Colonic mucosa (tissue), 4 donors: ENCODE measurements at regions not wholly inside any gene's neighbourhood (a gene's known extent, or its start where the extent isn't known, plus 50 kb on each side); places are given as distances from the start of the nearest gene placed in this dataset.

ENCODE experiments used
- DNase-seq: peaks from one replicate; pipeline ENCODE4 v3.0.0-alpha.2; 2020
- H3K27ac ChIP-seq: fragments of 200-600 bp; one replicate; pipeline ENCODE4 v1.8.0; 2021
- H3K27me3 ChIP-seq: fragments of 200-600 bp; one replicate; pipeline ENCODE4 v1.8.0; 2021
- H3K36me3 ChIP-seq: fragments of 200-600 bp; one replicate; pipeline ENCODE4 v1.8.0; 2021
- H3K4me1 ChIP-seq: fragments of 200-600 bp; one replicate; pipeline ENCODE4 v1.8.0; 2021; ENCODE audit warnings: mild to moderate bottlenecking
- H3K4me3 ChIP-seq: fragments of 200-600 bp; one replicate; pipeline ENCODE4 v1.8.0; 2021
- H3K9ac ChIP-seq, 2 donors: one replicate each; pipeline ENCODE4 v1.7.0; 2013; ENCODE audit warnings: control low read depth in 2 of 2, low read depth in 2 of 2, low read length in 2 of 2
- H3K9me3 ChIP-seq: fragments of 200-600 bp; one replicate; pipeline ENCODE4 v1.8.0; 2021
- CTCF ChIP-seq: fragments of 200-600 bp; IDR thresholded peaks from one replicate; pipeline ENCODE4 v1.8.0; 2022; ENCODE audit warnings: antibody characterized with exemption, mild to moderate bottlenecking
- intact Hi-C: fragments of 100-400 bp; cut with DNase I; formaldehyde crosslinking; loops from one replicate; pipeline ENCODE4 v1.14.1; 2022
- donor health status: healthy.
- donor health status: DM: no; HTN: no; CAD: no.
- donor health status: DM: no; HTN: no; CAD: no.

- intact Hi-C loops: no loop called here
- H3K27ac ChIP-seq: no peak overlapping the region
- no peaks in the 10 kb centered on the region for H3K4me1 ChIP-seq
- no peak for TF ChIP-seq CTCF
- no peak overlapping the region for H3K4me3 ChIP-seq
- no peaks in the 10 kb centered on the region for H3K9me3 ChIP-seq
- no peaks in the 10 kb centered on the region for H3K27me3 ChIP-seq
- H3K9ac ChIP-seq: no peak overlapping the region
- no peak for DNase-seq
- no peaks in the 10 kb centered on the region for H3K36me3 ChIP-seq
These were observed 136.8 kb downstream of the MEX3B start for GRCh38 chr15:81909011-81909358.

GRCh38 chr15:81908111-81908510 lies 137.7 kb downstream of the MEX3B start:
- no peaks in the 10 kb centered on the region for H3K4me1 ChIP-seq
- H3K9me3 ChIP-seq: no peaks in the 10 kb centered on the region
- DNase-seq: no peak
- H3K4me3 ChIP-seq: no peak overlapping the region
- no peak overlapping the region for H3K9ac ChIP-seq
- no peaks in the 10 kb centered on the region for H3K36me3 ChIP-seq
- no peak overlapping the region for H3K27ac ChIP-seq
- no peak for TF ChIP-seq CTCF
- H3K27me3 ChIP-seq: no peaks in the 10 kb centered on the region
- intact Hi-C loops: no loop called here

- H3K4me1 ChIP-seq: no peaks in the 10 kb centered on the region
- intact Hi-C loops: no loop called here
- H3K9ac ChIP-seq: no peak overlapping the region
- no peak overlapping the region for H3K27ac ChIP-seq
- H3K36me3 ChIP-seq: no peaks in the 10 kb centered on the region
- no peaks in the 10 kb centered on the region for H3K9me3 ChIP-seq
- no peaks in the 10 kb centered on the region for H3K27me3 ChIP-seq
- no peak for DNase-seq
- TF ChIP-seq CTCF: no peak
- H3K4me3 ChIP-seq: no peak overlapping the region
These were observed 138.3 kb downstream of the MEX3B start for GRCh38 chr15:81907521-81907920.

GRCh38 chr15:81905889-81906288 lies 139.9 kb downstream of the MEX3B start:
- TF ChIP-seq CTCF: no peak
- DNase-seq: no peak
- Histone ChIP-seq H3K9me3 (no peaks in the 10 kb centered on the region), H3K27ac (no peak overlapping the region), H3K27me3 (no peaks in the 10 kb centered on the region), H3K9ac (no peak overlapping the region), H3K36me3 (no peaks in the 10 kb centered on the region), H3K4me1 (no peaks in the 10 kb centered on the region), H3K4me3 (no peak overlapping the region)
- intact Hi-C loops: no loop called here

GRCh38 chr15:81901319-81901718 lies 144.5 kb downstream of the MEX3B start:
- Histone ChIP-seq H3K27me3 (no peaks in the 10 kb centered on the region), H3K4me1 (no peaks in the 10 kb centered on the region), H3K36me3 (no peaks in the 10 kb centered on the region), H3K27ac (no peak overlapping the region), H3K9ac (no peak overlapping the region), H3K9me3 (no peaks in the 10 kb centered on the region), H3K4me3 (no peak overlapping the region)
- no peak for DNase-seq
- TF ChIP-seq CTCF: no peak
- intact Hi-C loops: no loop called here

- no peak for TF ChIP-seq CTCF
- no peak overlapping the region for H3K4me3 ChIP-seq
- H3K4me1 ChIP-seq: no peaks in the 10 kb centered on the region
- no peak overlapping the region for H3K9ac ChIP-seq
- no peak overlapping the region for H3K27ac ChIP-seq
- H3K36me3 ChIP-seq: no peaks in the 10 kb centered on the region
- no peaks in the 10 kb centered on the region for H3K9me3 ChIP-seq
- intact Hi-C loops: no loop called here
- no peaks in the 10 kb centered on the region for H3K27me3 ChIP-seq
- no peak for DNase-seq
These were observed 146.1 kb downstream of the MEX3B start for GRCh38 chr15:81899730-81900129.
